ENCODE measurements at regions not wholly inside any gene's neighbourhood (a gene's known extent, or its start where the extent isn't known, plus 50 kb on each side); places are given as distances from the start of the nearest gene placed in this dataset.

GRCh38 chr12:32030676-32031075 lies 71.5 kb downstream of the RESF1 start:
- Histone ChIP-seq H3K9ac (ENCODE audit: control insufficient read depth, extremely low read depth, insufficient read depth, low read length) (no peak overlapping the region), H3K27ac (ENCODE audit: control insufficient read depth, insufficient read depth, low read length) (no peak overlapping the region), H3K4me2 (ENCODE audit: control insufficient read depth, extremely low read depth, insufficient read depth, low read depth, low read length) (no peak overlapping the region), H3K4me1 (ENCODE audit: control insufficient read depth, extremely low read depth, insufficient read depth, low read length) (no peaks in the 10 kb centered on the region), H3K9me3 (ENCODE audit: control insufficient read depth, low read depth, low read length) (no peaks in the 10 kb centered on the region), H2AFZ (ENCODE audit: control insufficient read depth, low read length) (no peak overlapping the region), H4K20me1 (ENCODE audit: control insufficient read depth, extremely low read depth, insufficient read depth, low read length) (no peaks in the 10 kb centered on the region), H3K4me3 (ENCODE audit: control insufficient read depth in 2 of 3, extremely low read depth in 1 of 3, insufficient read depth in 2 of 3, low read depth in 1 of 3, low read length in 3 of 3) (no peak overlapping the region), H3K79me2 (ENCODE audit: control insufficient read depth, insufficient read depth, low read length) (no peaks in the 10 kb centered on the region), H3K9me1 (ENCODE audit: control insufficient read depth, extremely low read depth, insufficient read depth, low read length) (no peaks in the 10 kb centered on the region), H3K36me3 (ENCODE audit: control insufficient read depth in 2 of 2, extremely low read depth in 1 of 2, insufficient read depth in 2 of 2, low read length in 2 of 2) (no peaks in the 10 kb centered on the region), H3K27me3 (ENCODE audit: control insufficient read depth, extremely low read depth, insufficient read depth, low read length) (no peaks in the 10 kb centered on the region)
- DNase-seq (ENCODE audit: low read depth, low spot score) (no peak), FAIRE-seq (no peak)
- TF ChIP-seq EZH2 (IDR thresholded peaks at IDR 0.05; ENCODE audit: low read length), result no peak
- TF ChIP-seq, protein P1, sequence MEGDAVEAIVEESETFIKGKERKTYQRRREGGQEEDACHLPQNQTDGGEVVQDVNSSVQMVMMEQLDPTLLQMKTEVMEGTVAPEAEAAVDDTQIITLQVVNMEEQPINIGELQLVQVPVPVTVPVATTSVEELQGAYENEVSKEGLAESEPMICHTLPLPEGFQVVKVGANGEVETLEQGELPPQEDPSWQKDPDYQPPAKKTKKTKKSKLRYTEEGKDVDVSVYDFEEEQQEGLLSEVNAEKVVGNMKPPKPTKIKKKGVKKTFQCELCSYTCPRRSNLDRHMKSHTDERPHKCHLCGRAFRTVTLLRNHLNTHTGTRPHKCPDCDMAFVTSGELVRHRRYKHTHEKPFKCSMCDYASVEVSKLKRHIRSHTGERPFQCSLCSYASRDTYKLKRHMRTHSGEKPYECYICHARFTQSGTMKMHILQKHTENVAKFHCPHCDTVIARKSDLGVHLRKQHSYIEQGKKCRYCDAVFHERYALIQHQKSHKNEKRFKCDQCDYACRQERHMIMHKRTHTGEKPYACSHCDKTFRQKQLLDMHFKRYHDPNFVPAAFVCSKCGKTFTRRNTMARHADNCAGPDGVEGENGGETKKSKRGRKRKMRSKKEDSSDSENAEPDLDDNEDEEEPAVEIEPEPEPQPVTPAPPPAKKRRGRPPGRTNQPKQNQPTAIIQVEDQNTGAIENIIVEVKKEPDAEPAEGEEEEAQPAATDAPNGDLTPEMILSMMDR (optimal IDR thresholded peaks at IDR 0.05 in 1 of 3, IDR thresholded peaks at IDR 0.05 in 1 of 3, conservative IDR thresholded peaks at IDR 0.05 in 1 of 3; ENCODE audit: extremely low read depth in 1 of 3, insufficient read depth in 2 of 3, low read length in 3 of 3), result no peak
- dilution Hi-C loops (cut with MboI; ENCODE audit: extremely low pct_ligation_motif_present, low sequenced_read_pairs), result no loop called here

DNA sequence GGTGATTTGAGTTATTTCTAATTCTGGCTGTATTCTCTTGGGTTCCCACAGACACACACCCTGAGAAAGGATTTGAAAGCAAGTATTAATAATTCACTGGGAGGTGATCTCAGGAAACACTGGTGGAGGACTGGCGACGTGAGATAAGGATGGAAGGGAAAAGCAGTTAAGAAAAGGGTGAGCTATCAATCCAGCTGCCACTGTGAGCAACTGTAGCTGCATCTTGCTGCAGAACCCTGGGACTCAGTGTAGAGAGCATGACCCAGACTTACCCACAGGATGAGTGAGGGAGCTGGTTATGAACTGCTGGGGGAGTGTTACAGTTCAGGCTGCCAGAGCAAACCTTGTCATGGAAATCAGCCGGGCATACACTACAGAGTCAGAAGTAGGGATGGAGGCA lies 71.9 kb downstream of the RESF1 start:
- Histone ChIP-seq H3K9me3 (ENCODE audit: control insufficient read depth, low read depth, low read length) (no peaks in the 10 kb centered on the region), H3K9ac (ENCODE audit: control insufficient read depth, extremely low read depth, insufficient read depth, low read length) (no peak overlapping the region), H3K79me2 (ENCODE audit: control insufficient read depth, insufficient read depth, low read length) (no peaks in the 10 kb centered on the region), H3K4me1 (ENCODE audit: control insufficient read depth, extremely low read depth, insufficient read depth, low read length) (no peaks in the 10 kb centered on the region), H3K4me3 (ENCODE audit: control insufficient read depth in 2 of 3, extremely low read depth in 1 of 3, insufficient read depth in 2 of 3, low read depth in 1 of 3, low read length in 3 of 3) (no peak overlapping the region), H4K20me1 (ENCODE audit: control insufficient read depth, extremely low read depth, insufficient read depth, low read length) (no peaks in the 10 kb centered on the region), H3K36me3 (ENCODE audit: control insufficient read depth in 2 of 2, extremely low read depth in 1 of 2, insufficient read depth in 2 of 2, low read length in 2 of 2) (no peaks in the 10 kb centered on the region), H2AFZ (ENCODE audit: control insufficient read depth, low read length) (no peak overlapping the region), H3K4me2 (ENCODE audit: control insufficient read depth, extremely low read depth, insufficient read depth, low read depth, low read length) (no peak overlapping the region), H3K27ac (ENCODE audit: control insufficient read depth, insufficient read depth, low read length) (no peak overlapping the region), H3K27me3 (ENCODE audit: control insufficient read depth, extremely low read depth, insufficient read depth, low read length) (no peaks in the 10 kb centered on the region), H3K9me1 (ENCODE audit: control insufficient read depth, extremely low read depth, insufficient read depth, low read length) (no peaks in the 10 kb centered on the region)
- TF ChIP-seq, protein P1 (optimal IDR thresholded peaks at IDR 0.05 in 1 of 3, IDR thresholded peaks at IDR 0.05 in 1 of 3, conservative IDR thresholded peaks at IDR 0.05 in 1 of 3; ENCODE audit: extremely low read depth in 1 of 3, insufficient read depth in 2 of 3, low read length in 3 of 3), result no peak
- TF ChIP-seq EZH2 (IDR thresholded peaks at IDR 0.05; ENCODE audit: low read length), result no peak
- DNase-seq (ENCODE audit: low read depth, low spot score) (no peak), FAIRE-seq (no peak)
- dilution Hi-C loops (cut with MboI; ENCODE audit: extremely low pct_ligation_motif_present, low sequenced_read_pairs), result no loop called here
